Liver (tissue), 8 donors: ENCODE measurements at regions not wholly inside any gene's neighbourhood (a gene's known extent, or its start where the extent isn't known, plus 50 kb on each side); places are given as distances from the start of the nearest gene placed in this dataset.

Experiments used
- DNase-seq: peaks from one replicate; pipeline ENCODE4 v3.0.0-alpha.2; 2017; ENCODE audit warnings: low spot score
- H3K27ac ChIP-seq, 2 donors: one replicate each; pipeline ENCODE4 v1.7.0; 2013; ENCODE audit warnings: inconsistent platforms in 2 of 2, low read length in 2 of 2, control low read depth in 1 of 2, low read depth in 1 of 2, mild to moderate bottlenecking in 1 of 2
- H3K27me3 ChIP-seq, 4 donors: one replicate each; pipeline versions ENCODE4 v1.6.1 to v1.7.0; 2013; ENCODE audit warnings: low read length in 3 of 4, inconsistent platforms in 1 of 4, mild to moderate bottlenecking in 1 of 4, moderate library complexity in 1 of 4; ENCODE audit not compliant: control insufficient read depth in 4 of 4, insufficient read depth in 4 of 4
- H3K36me3 ChIP-seq, 4 donors: one replicate each; pipeline versions ENCODE4 v1.6.1 to v1.7.0; 2013; ENCODE audit warnings: low read length in 3 of 4, mild to moderate bottlenecking in 3 of 4, low read depth in 1 of 4, moderate library complexity in 1 of 4; ENCODE audit not compliant: control insufficient read depth in 4 of 4, insufficient read depth in 3 of 4
- H3K4me1 ChIP-seq, 4 donors: one replicate each; pipeline versions ENCODE4 v1.6.1 to v1.7.0; 2013; ENCODE audit warnings: low read length in 3 of 4, mild to moderate bottlenecking in 3 of 4, moderate library complexity in 1 of 4; ENCODE audit not compliant: control insufficient read depth in 4 of 4, insufficient read depth in 4 of 4
- H3K4me3 ChIP-seq, 3 donors: one replicate each; pipeline versions ENCODE4 v1.6.1 to v1.7.0; 2013; ENCODE audit warnings: low read length in 3 of 3, control low read depth in 1 of 3, low read depth in 1 of 3, mild to moderate bottlenecking in 1 of 3
- H3K9ac ChIP-seq, 2 donors: one replicate each; pipeline ENCODE4 v1.7.0; 2013; ENCODE audit warnings: low read length in 2 of 2, mild to moderate bottlenecking in 2 of 2, moderate library complexity in 2 of 2, control low read depth in 1 of 2, low read depth in 1 of 2
- H3K9me3 ChIP-seq, 4 donors: one replicate each; pipeline versions ENCODE4 v1.6.1 to v1.7.0; 2013; ENCODE audit warnings: low read length in 3 of 4; ENCODE audit not compliant: control insufficient read depth in 4 of 4
- ATF3 ChIP-seq: IDR thresholded peaks from 2 replicates; pipeline ENCODE4 v1.6.1; 2016; ENCODE audit warnings: antibody characterized with exemption
- EGR1 ChIP-seq, 2 donors: IDR thresholded peaks; 2 replicates each; pipeline ENCODE4 v1.6.1; 2016 to 2018; ENCODE audit warnings: antibody characterized with exemption in 2 of 2, low read depth in 2 of 2
- FOXA1 ChIP-seq: IDR thresholded peaks from 2 replicates; pipeline ENCODE4 v1.6.1; 2016; ENCODE audit warnings: antibody characterized with exemption
- FOXA2 ChIP-seq: IDR thresholded peaks from 2 replicates; pipeline ENCODE4 v1.6.1; 2016; ENCODE audit warnings: antibody characterized with exemption
- GABPA ChIP-seq, 2 donors: IDR thresholded peaks in 1 of 2; conservative IDR thresholded peaks in 1 of 2; 2 replicates each; pipeline ENCODE4 v1.6.1; 2016; ENCODE audit warnings: antibody characterized with exemption in 2 of 2, mild to moderate bottlenecking in 1 of 2, moderate library complexity in 1 of 2
- HNF4A ChIP-seq, 2 donors: conservative IDR thresholded peaks; 2 replicates each; pipeline ENCODE4 v1.6.1; 2016; ENCODE audit warnings: antibody characterized with exemption in 2 of 2, mild to moderate bottlenecking in 2 of 2
- HNF4G ChIP-seq: IDR thresholded peaks from 2 replicates; pipeline ENCODE4 v1.6.1; 2016; ENCODE audit warnings: antibody characterized with exemption
- JUND ChIP-seq, 2 donors: IDR thresholded peaks; 2 replicates each; pipeline ENCODE4 v1.6.1; 2016; ENCODE audit warnings: antibody characterized with exemption in 2 of 2
- MAX ChIP-seq: IDR thresholded peaks from 2 replicates; pipeline ENCODE4 v1.6.1; 2016; ENCODE audit warnings: antibody characterized with exemption
- NR2F2 ChIP-seq: IDR thresholded peaks from 2 replicates; pipeline ENCODE4 v1.6.1; 2016; ENCODE audit warnings: antibody characterized with exemption
- RAD21 ChIP-seq, 2 donors: IDR thresholded peaks; 2 replicates each; pipeline ENCODE4 v1.6.1; 2016; ENCODE audit warnings: antibody characterized with exemption in 2 of 2, mild to moderate bottlenecking in 2 of 2
- REST ChIP-seq: IDR thresholded peaks from 2 replicates; pipeline ENCODE4 v1.6.1; 2016; ENCODE audit warnings: antibody characterized with exemption, mild to moderate bottlenecking
- RXRA ChIP-seq, 2 donors: IDR thresholded peaks; 2 replicates each; pipeline ENCODE4 v1.6.1; 2017 to 2018; ENCODE audit warnings: antibody characterized with exemption in 2 of 2, mild to moderate bottlenecking in 1 of 2
- SP1 ChIP-seq: IDR thresholded peaks from 2 replicates; pipeline ENCODE4 v1.6.1; 2018; ENCODE audit warnings: antibody characterized with exemption, mild to moderate bottlenecking
- TAF1 ChIP-seq: conservative IDR thresholded peaks from 2 replicates; pipeline ENCODE4 v1.6.1; 2016; ENCODE audit warnings: antibody characterized with exemption, mild to moderate bottlenecking
- YY1 ChIP-seq: IDR thresholded peaks from 2 replicates; pipeline ENCODE4 v1.6.1; 2016; ENCODE audit warnings: antibody characterized with exemption, mild to moderate bottlenecking
- WGBS: extraction: QIAGEN DNeasy Blood & Tissue Kit; methylation state at CpG from one replicate; pipeline ENCODE4 v1.1.7; 2013; 5-methylcytosine and 5-hydroxymethylcytosine counted together
- TF ChIP-seq, protein P1 (sequence below): IDR thresholded peaks from 2 replicates; pipeline ENCODE4 v1.6.1; 2016; ENCODE audit warnings: antibody characterized with exemption
- TF ChIP-seq, protein P2 (sequence below): fragments of 150-350 bp; IDR thresholded peaks from 2 replicates; pipeline ENCODE4 v1.5.1; 2017; ENCODE audit warnings: improper control_type of control experiment, low read depth, low read length; ENCODE audit not compliant: missing input control
- donor health status: healthy.
- donor health status: healthy.
- donor health status: healthy.
- donor health status: healthy.
- donor health status: healthy.

DNA sequence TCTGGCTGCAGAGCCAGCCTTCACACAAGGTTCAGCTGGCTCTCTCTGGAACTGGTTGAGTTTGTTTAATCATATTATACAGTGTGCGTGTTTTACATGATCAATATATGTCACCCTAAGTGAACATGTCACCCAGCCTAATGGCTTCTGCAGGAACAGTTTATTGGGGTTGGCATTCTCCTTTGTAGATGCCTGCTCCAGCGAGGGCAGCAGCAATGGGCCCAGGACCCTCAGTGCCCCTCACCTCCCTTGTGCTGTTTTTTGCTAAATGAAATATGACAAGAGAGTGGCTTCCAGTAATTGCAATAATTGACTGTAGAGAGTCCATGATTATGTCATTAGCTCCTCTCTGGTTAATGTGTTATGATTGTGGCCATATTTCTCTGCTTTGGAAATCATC lies 387.2 kb downstream of the TMEM114 start:
- WGBS = 57% methylated on average over 2 of the region's 2 CpGs
- TF ChIP-seq ATF3 = no peak
- TF ChIP-seq RAD21 (IDR thresholded peaks at IDR 0.05) = no peak
- TF ChIP-seq JUND (IDR thresholded peaks at IDR 0.05) = no peak
- TF ChIP-seq, protein P1, sequence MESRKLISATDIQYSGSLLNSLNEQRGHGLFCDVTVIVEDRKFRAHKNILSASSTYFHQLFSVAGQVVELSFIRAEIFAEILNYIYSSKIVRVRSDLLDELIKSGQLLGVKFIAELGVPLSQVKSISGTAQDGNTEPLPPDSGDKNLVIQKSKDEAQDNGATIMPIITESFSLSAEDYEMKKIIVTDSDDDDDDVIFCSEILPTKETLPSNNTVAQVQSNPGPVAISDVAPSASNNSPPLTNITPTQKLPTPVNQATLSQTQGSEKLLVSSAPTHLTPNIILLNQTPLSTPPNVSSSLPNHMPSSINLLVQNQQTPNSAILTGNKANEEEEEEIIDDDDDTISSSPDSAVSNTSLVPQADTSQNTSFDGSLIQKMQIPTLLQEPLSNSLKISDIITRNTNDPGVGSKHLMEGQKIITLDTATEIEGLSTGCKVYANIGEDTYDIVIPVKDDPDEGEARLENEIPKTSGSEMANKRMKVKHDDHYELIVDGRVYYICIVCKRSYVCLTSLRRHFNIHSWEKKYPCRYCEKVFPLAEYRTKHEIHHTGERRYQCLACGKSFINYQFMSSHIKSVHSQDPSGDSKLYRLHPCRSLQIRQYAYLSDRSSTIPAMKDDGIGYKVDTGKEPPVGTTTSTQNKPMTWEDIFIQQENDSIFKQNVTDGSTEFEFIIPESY = no peak
- TF ChIP-seq FOXA2 = no peak
- TF ChIP-seq NR2F2 = no peak
- TF ChIP-seq REST = no peak
- TF ChIP-seq SP1 = no peak
- no peak for TF ChIP-seq EGR1 (IDR thresholded peaks at IDR 0.05; ENCODE audit: low read depth in 2 of 2)
- TF ChIP-seq GABPA (IDR thresholded peaks at IDR 0.05 in 1 of 2, conservative IDR thresholded peaks at IDR 0.05 in 1 of 2) = no peak
- TF ChIP-seq, protein P2, sequence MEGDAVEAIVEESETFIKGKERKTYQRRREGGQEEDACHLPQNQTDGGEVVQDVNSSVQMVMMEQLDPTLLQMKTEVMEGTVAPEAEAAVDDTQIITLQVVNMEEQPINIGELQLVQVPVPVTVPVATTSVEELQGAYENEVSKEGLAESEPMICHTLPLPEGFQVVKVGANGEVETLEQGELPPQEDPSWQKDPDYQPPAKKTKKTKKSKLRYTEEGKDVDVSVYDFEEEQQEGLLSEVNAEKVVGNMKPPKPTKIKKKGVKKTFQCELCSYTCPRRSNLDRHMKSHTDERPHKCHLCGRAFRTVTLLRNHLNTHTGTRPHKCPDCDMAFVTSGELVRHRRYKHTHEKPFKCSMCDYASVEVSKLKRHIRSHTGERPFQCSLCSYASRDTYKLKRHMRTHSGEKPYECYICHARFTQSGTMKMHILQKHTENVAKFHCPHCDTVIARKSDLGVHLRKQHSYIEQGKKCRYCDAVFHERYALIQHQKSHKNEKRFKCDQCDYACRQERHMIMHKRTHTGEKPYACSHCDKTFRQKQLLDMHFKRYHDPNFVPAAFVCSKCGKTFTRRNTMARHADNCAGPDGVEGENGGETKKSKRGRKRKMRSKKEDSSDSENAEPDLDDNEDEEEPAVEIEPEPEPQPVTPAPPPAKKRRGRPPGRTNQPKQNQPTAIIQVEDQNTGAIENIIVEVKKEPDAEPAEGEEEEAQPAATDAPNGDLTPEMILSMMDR = no peak
- no peak for TF ChIP-seq RXRA (IDR thresholded peaks at IDR 0.05)
- TF ChIP-seq MAX = no peak
- no peak for TF ChIP-seq TAF1
- no peak for TF ChIP-seq YY1
- no peaks in the 10 kb centered on the region for H3K4me1 ChIP-seq

GRCh38 chr16:8200839-8201238 lies 389.5 kb downstream of the TMEM114 start:
- peaks cover 2 to 8% (median 5%) of the 10 kb centered on the region in 4 donors for H3K9me3 ChIP-seq
- no peak for DNase-seq
- no peaks in the 10 kb centered on the region for H3K4me1 ChIP-seq
- 68% methylated on average over 2 of the region's 2 CpGs for WGBS
- no peak overlapping the region for H3K27ac ChIP-seq
- H3K9ac ChIP-seq = no peak overlapping the region
- H3K36me3 ChIP-seq = no peaks in the 10 kb centered on the region
- no peaks in the 10 kb centered on the region for H3K27me3 ChIP-seq
- no peak overlapping the region for H3K4me3 ChIP-seq
- TF ChIP-seq EGR1 (IDR thresholded peaks at IDR 0.05; ENCODE audit: low read depth in 2 of 2) (no peak), HNF4A (conservative IDR thresholded peaks at IDR 0.05) (no peak), SP1 (no peak), REST (no peak), RXRA (IDR thresholded peaks at IDR 0.05) (no peak), ATF3 (no peak), NR2F2 (no peak), FOXA2 (no peak), JUND (IDR thresholded peaks at IDR 0.05) (no peak), HNF4G (no peak), FOXA1 (no peak)
- TF ChIP-seq, protein P1 = no peak

More for the DNA sequence above, 387.2 kb downstream of the TMEM114 start:
- DNase-seq = no peak
- Histone ChIP-seq H3K27me3 (peaks cover 0 to 4% (median 0%) of the 10 kb centered on the region in 4 donors), H3K27ac (no peak overlapping the region), H3K36me3 (no peaks in the 10 kb centered on the region), H3K9me3 (peaks cover 2 to 8% (median 5%) of the 10 kb centered on the region in 4 donors), H3K4me3 (no peak overlapping the region), H3K9ac (no peak overlapping the region)
